ENCODE measurements at regions not wholly inside any gene's neighbourhood (a gene's known extent, or its start where the extent isn't known, plus 50 kb on each side); places are given as distances from the start of the nearest gene placed in this dataset.

DNA sequence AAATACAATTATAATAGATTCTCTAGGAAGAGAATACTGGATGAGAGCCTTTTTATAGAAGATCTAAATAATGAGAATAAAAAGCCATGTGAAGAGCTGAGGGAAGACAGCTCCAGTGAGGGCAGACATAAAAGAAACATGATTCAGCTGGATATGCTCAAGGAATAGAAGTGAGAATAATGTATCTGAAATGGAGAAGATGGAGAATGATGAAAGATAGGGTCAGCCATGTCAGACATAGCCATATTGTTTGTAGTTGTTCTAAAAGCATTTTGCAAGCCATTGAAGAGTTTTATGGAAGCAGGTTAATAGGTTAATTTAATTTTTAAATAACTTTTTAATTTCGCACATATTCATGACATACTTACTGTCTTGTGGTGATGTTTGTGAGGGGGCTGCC, 713.5 kb upstream of the ARPP21 start:
- no peak for DNase-seq (ENCODE audit: insufficient read length, low spot score)
- TF ChIP-seq TAF1 (IDR thresholded peaks at IDR 0.05; ENCODE audit: low read depth, low read length) (no peak), POU2F2 (IDR thresholded peaks at IDR 0.05; ENCODE audit: low read depth, low read length) (no peak), PAX5 (IDR thresholded peaks at IDR 0.05; ENCODE audit: insufficient read depth, low read length, severe bottlenecking) (no peak), POLR2A (IDR thresholded peaks at IDR 0.05; ENCODE audit: low read depth, low read length) (no peak), SPI1 (IDR thresholded peaks at IDR 0.05; ENCODE audit: low read depth, low read length) (no peak), POLR2AphosphoS5 (IDR thresholded peaks at IDR 0.05; ENCODE audit: low read depth, low read length) (no peak)
- FAIRE-seq: no peak

DNA sequence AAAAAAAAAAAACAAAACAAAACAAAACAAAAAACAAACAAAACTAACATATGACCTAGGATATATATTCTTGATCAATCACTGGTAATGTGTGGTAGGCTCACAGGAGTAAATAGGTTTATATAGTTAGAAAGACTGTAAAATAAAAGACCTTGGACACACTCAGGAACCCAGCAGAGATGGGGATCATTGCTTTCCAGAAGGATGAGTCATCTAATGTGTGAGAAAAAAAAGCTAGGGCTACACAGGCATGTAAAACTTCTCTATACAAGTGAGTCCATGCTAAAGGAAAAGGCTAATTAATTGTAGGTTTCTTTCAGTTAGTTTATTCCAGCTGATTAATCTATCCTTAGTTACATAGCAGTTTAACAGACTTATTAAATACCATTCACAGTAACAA, 710.3 kb upstream of the ARPP21 start:
- FAIRE-seq: no peak
- TF ChIP-seq PAX5 (IDR thresholded peaks at IDR 0.05; ENCODE audit: insufficient read depth, low read length, severe bottlenecking) (no peak), POLR2AphosphoS5 (IDR thresholded peaks at IDR 0.05; ENCODE audit: low read depth, low read length) (no peak), TAF1 (IDR thresholded peaks at IDR 0.05; ENCODE audit: low read depth, low read length) (no peak), SPI1 (IDR thresholded peaks at IDR 0.05; ENCODE audit: low read depth, low read length) (no peak), POLR2A (IDR thresholded peaks at IDR 0.05; ENCODE audit: low read depth, low read length) (no peak), POU2F2 (IDR thresholded peaks at IDR 0.05; ENCODE audit: low read depth, low read length) (no peak)
- DNase-seq (ENCODE audit: insufficient read length, low spot score): no peak

- DNase-seq (ENCODE audit: insufficient read length, low spot score) (no peak), FAIRE-seq (no peak)
Measured at GRCh38 chr3:34934660-34935059, 704.7 kb upstream of the ARPP21 start.

GRCh38 chr3:34938784-34939183, 700.5 kb upstream of the ARPP21 start:
- no peak for FAIRE-seq
- TF ChIP-seq POLR2A (IDR thresholded peaks at IDR 0.05; ENCODE audit: low read depth, low read length): no peak
- no peak for TF ChIP-seq TAF1 (IDR thresholded peaks at IDR 0.05; ENCODE audit: low read depth, low read length)
- TF ChIP-seq POLR2AphosphoS5 (IDR thresholded peaks at IDR 0.05; ENCODE audit: low read depth, low read length): no peak

More at GRCh38 chr3:34934660-34935059, 704.7 kb upstream of the ARPP21 start:
- TF ChIP-seq POLR2AphosphoS5 (IDR thresholded peaks at IDR 0.05; ENCODE audit: low read depth, low read length): no peak
- TF ChIP-seq TAF1 (IDR thresholded peaks at IDR 0.05; ENCODE audit: low read depth, low read length): no peak
- no peak for TF ChIP-seq SPI1 (IDR thresholded peaks at IDR 0.05; ENCODE audit: low read depth, low read length)

DNA sequence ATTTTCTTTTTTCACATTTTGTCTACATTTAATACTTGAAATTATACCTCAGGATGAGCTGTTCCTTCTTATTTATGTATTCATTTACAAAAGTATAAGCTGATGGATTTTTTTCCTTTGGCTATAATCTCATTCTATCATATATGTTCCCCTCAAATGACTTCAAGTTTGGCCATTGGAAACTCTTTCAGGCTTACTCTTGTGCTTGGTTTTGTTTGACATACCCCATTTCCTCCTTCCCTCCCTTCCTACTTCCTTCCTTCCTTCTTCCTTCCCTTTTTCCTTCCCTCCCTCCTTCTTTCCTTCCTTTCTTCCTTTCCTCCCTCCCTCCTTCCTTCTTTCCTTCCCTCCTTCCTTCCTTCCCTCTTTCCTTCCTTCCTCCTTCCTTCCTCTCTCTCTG, 697.1 kb upstream of the ARPP21 start:
- no peak for FAIRE-seq
- DNase-seq (ENCODE audit: insufficient read length, low spot score): no peak
- no peak for TF ChIP-seq SPI1 (IDR thresholded peaks at IDR 0.05; ENCODE audit: low read depth, low read length)
- no peak for TF ChIP-seq POU2F2 (IDR thresholded peaks at IDR 0.05; ENCODE audit: low read depth, low read length)
- no peak for TF ChIP-seq POLR2AphosphoS5 (IDR thresholded peaks at IDR 0.05; ENCODE audit: low read depth, low read length)
- TF ChIP-seq PAX5 (IDR thresholded peaks at IDR 0.05; ENCODE audit: insufficient read depth, low read length, severe bottlenecking): no peak
- TF ChIP-seq POLR2A (IDR thresholded peaks at IDR 0.05; ENCODE audit: low read depth, low read length): no peak
- no peak for TF ChIP-seq TAF1 (IDR thresholded peaks at IDR 0.05; ENCODE audit: low read depth, low read length)

More at GRCh38 chr3:34938784-34939183, 700.5 kb upstream of the ARPP21 start:
- no peak for DNase-seq (ENCODE audit: insufficient read length, low spot score)

DNA sequence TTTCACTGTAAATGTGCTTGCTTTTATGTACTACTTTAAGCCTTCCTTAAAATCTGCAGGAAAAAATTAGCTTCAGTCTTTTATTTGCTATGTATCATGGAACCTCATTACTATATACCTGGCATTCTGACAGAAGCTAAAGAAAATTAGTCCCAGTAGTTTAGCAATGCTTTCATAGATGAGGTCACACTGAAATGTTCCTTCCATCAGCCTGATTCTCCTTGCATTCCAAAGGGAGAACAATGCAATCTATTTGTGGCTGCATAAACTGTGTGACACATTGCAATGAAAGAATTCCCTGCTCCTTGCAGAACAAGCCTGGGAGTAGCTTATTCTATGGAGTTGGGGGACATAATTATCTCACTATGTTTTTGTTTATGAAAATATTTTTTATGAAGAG, 691.5 kb upstream of the ARPP21 start:
- FAIRE-seq: no peak

DNA sequence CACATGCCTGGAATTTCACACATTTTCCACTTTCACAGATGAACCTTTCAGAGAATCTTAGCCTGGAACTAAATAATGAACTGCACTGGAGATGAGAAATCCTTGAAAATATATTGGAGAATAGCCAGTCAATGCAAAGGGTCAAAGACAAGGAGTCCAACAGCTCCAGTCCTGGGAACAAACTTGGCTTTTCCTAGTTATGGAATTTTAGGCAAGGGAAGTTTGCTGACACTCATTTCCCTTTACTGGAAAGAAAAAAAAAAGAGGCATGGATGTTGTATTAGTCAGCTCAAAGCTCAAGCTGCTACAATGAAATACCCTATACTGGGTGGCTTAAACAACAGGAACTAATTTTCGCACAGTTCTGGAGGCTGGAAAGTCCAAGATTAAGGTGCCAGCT, 690.8 kb upstream of the ARPP21 start:
- TF ChIP-seq PAX5 (IDR thresholded peaks at IDR 0.05; ENCODE audit: insufficient read depth, low read length, severe bottlenecking) (no peak), POLR2AphosphoS5 (IDR thresholded peaks at IDR 0.05; ENCODE audit: low read depth, low read length) (no peak), POLR2A (IDR thresholded peaks at IDR 0.05; ENCODE audit: low read depth, low read length) (no peak), POU2F2 (IDR thresholded peaks at IDR 0.05; ENCODE audit: low read depth, low read length) (no peak), TAF1 (IDR thresholded peaks at IDR 0.05; ENCODE audit: low read depth, low read length) (no peak), SPI1 (IDR thresholded peaks at IDR 0.05; ENCODE audit: low read depth, low read length) (no peak)
- DNase-seq (ENCODE audit: insufficient read length, low spot score): no peak
- FAIRE-seq: no peak

More for the DNA sequence above, 691.5 kb upstream of the ARPP21 start:
- TF ChIP-seq TAF1 (IDR thresholded peaks at IDR 0.05; ENCODE audit: low read depth, low read length) (no peak), POLR2AphosphoS5 (IDR thresholded peaks at IDR 0.05; ENCODE audit: low read depth, low read length) (no peak), PAX5 (IDR thresholded peaks at IDR 0.05; ENCODE audit: insufficient read depth, low read length, severe bottlenecking) (no peak), POLR2A (IDR thresholded peaks at IDR 0.05; ENCODE audit: low read depth, low read length) (no peak), SPI1 (IDR thresholded peaks at IDR 0.05; ENCODE audit: low read depth, low read length) (no peak), POU2F2 (IDR thresholded peaks at IDR 0.05; ENCODE audit: low read depth, low read length) (no peak)
- no peak for DNase-seq (ENCODE audit: insufficient read length, low spot score)

- DNase-seq (ENCODE audit: insufficient read length, low spot score): no peak
- FAIRE-seq: no peak
- no peak for TF ChIP-seq PAX5 (IDR thresholded peaks at IDR 0.05; ENCODE audit: insufficient read depth, low read length, severe bottlenecking)
- TF ChIP-seq SPI1 (IDR thresholded peaks at IDR 0.05; ENCODE audit: low read depth, low read length): no peak
- no peak for TF ChIP-seq POLR2A (IDR thresholded peaks at IDR 0.05; ENCODE audit: low read depth, low read length)
- TF ChIP-seq POLR2AphosphoS5 (IDR thresholded peaks at IDR 0.05; ENCODE audit: low read depth, low read length): no peak
- TF ChIP-seq TAF1 (IDR thresholded peaks at IDR 0.05; ENCODE audit: low read depth, low read length): no peak
- TF ChIP-seq POU2F2 (IDR thresholded peaks at IDR 0.05; ENCODE audit: low read depth, low read length): no peak
Measured at GRCh38 chr3:34955680-34956079, 683.6 kb upstream of the ARPP21 start.

- TF ChIP-seq POU2F2 (IDR thresholded peaks at IDR 0.05; ENCODE audit: low read depth, low read length) (no peak), SPI1 (IDR thresholded peaks at IDR 0.05; ENCODE audit: low read depth, low read length) (no peak), POLR2A (IDR thresholded peaks at IDR 0.05; ENCODE audit: low read depth, low read length) (no peak), PAX5 (IDR thresholded peaks at IDR 0.05; ENCODE audit: insufficient read depth, low read length, severe bottlenecking) (no peak), POLR2AphosphoS5 (IDR thresholded peaks at IDR 0.05; ENCODE audit: low read depth, low read length) (no peak)
- FAIRE-seq (no peak), DNase-seq (ENCODE audit: insufficient read length, low spot score) (no peak)
Measured at GRCh38 chr3:34956511-34956910, 682.8 kb upstream of the ARPP21 start.

DNA sequence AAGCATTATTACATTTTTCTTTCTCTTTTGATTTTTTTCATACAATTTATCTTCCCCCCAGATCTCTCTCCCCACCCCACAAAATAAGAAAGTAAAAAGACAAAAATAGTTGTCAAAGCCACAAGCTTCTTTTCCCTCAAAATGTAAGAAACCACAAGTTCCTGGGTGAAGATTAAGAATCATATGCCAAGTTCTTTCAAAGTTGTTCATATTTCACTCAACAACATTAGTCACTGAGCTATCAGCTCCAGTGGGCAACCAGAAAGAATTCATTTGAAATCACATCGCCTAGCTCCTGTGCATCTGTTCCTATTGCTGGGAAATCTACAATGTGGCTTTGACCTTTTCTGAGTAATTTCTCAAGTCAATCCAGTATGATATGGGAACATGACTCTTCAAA, 681.6 kb upstream of the ARPP21 start:
- no peak for DNase-seq (ENCODE audit: insufficient read length, low spot score)
- FAIRE-seq: no peak
- no peak for TF ChIP-seq PAX5 (IDR thresholded peaks at IDR 0.05; ENCODE audit: insufficient read depth, low read length, severe bottlenecking)
- TF ChIP-seq POU2F2 (IDR thresholded peaks at IDR 0.05; ENCODE audit: low read depth, low read length): no peak
- TF ChIP-seq POLR2A (IDR thresholded peaks at IDR 0.05; ENCODE audit: low read depth, low read length): no peak
- TF ChIP-seq TAF1 (IDR thresholded peaks at IDR 0.05; ENCODE audit: low read depth, low read length): no peak
- no peak for TF ChIP-seq SPI1 (IDR thresholded peaks at IDR 0.05; ENCODE audit: low read depth, low read length)
- no peak for TF ChIP-seq POLR2AphosphoS5 (IDR thresholded peaks at IDR 0.05; ENCODE audit: low read depth, low read length)
